ENCODE measurements at regions not wholly inside any gene's neighbourhood (a gene's known extent, or its start where the extent isn't known, plus 50 kb on each side); places are given as distances from the start of the nearest gene placed in this dataset.

DNA sequence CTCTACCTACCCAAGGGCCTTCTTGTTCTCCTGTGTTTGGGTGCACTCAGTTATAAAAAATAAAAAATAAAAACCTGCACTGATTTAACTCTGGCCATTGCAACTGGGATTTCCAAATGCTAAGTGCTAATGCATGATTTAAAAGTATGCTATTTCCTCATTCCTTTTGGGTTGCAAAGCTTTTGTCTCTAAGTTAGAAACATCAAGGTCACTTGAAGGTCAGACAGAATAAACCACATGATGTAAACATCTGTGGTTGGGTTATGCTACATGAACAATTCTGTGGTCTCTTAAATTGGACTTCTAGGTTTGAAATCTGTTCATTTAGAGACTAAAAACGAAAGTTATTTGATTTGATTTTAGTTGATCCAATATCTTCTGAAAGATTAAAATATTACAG lies 1547.4 kb upstream of the TENM3 start:
- no peak overlapping the region for H3K4me3 ChIP-seq (ENCODE audit: low read depth, low read length)
- no peaks in the 10 kb centered on the region for H3K27me3 ChIP-seq (ENCODE audit: control insufficient read depth, insufficient read depth, low read length)
- no peak for DNase-seq (ENCODE audit: low read depth in 4 of 6, low spot score in 6 of 6)
- H3K36me3 ChIP-seq (ENCODE audit: control insufficient read depth, insufficient read depth, low read length) = no peaks in the 10 kb centered on the region
- no peaks in the 10 kb centered on the region for H3K4me1 ChIP-seq (ENCODE audit: control insufficient read depth, insufficient read depth, low read length)
- no peak overlapping the region for H3K27ac ChIP-seq (ENCODE audit: low read depth, low read length)
- no CpG with 5 or more reads among the region's 1 CpG for WGBS (ENCODE audit: insufficient coverage)
- H3K9me3 ChIP-seq (ENCODE audit: control insufficient read depth, insufficient read depth, low read length) = no peaks in the 10 kb centered on the region

DNA sequence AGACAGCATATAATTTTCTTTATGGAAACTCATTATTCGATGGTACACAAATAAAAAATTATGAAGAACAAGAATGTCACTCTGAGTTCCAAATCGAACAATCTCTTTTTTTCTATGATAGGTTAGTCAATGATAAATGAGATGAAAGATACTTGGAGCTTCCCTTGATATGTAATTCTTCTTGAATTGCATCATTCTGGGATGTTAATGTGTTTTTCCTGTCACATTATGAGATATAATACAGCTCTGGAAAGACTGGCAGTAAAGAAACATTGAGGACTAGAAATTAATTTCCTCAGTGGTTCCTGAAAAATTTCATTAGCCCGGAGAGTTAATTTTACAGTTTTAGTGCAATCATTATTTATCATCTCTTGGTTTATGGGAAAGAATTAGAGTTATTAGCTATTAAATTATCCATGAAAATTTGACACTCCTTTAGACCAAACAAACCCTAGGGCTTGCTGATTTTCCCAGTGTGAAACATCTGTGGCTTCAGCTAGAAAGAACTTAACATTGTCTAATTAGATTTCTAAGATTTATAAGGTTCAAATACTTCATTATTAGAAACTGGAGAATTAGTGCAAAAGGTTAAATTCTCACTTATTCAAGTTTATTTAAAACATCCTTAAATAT lies 1546.6 kb upstream of the TENM3 start:
- DNase-seq (ENCODE audit: low read depth in 4 of 6, low spot score in 6 of 6) = peak in 1 of 6 donors; percentile 49
- no peaks in the 10 kb centered on the region for H3K9me3 ChIP-seq (ENCODE audit: control insufficient read depth, insufficient read depth, low read length)
- no peaks in the 10 kb centered on the region for H3K36me3 ChIP-seq (ENCODE audit: control insufficient read depth, insufficient read depth, low read length)
- no peak overlapping the region for H3K4me3 ChIP-seq (ENCODE audit: low read depth, low read length)
- no peaks in the 10 kb centered on the region for H3K4me1 ChIP-seq (ENCODE audit: control insufficient read depth, insufficient read depth, low read length)
- H3K27ac ChIP-seq (ENCODE audit: low read depth, low read length) = no peak overlapping the region
- no peaks in the 10 kb centered on the region for H3K27me3 ChIP-seq (ENCODE audit: control insufficient read depth, insufficient read depth, low read length)
- no CpG with 5 or more reads among the region's 3 CpGs for WGBS (ENCODE audit: insufficient coverage)

DNA sequence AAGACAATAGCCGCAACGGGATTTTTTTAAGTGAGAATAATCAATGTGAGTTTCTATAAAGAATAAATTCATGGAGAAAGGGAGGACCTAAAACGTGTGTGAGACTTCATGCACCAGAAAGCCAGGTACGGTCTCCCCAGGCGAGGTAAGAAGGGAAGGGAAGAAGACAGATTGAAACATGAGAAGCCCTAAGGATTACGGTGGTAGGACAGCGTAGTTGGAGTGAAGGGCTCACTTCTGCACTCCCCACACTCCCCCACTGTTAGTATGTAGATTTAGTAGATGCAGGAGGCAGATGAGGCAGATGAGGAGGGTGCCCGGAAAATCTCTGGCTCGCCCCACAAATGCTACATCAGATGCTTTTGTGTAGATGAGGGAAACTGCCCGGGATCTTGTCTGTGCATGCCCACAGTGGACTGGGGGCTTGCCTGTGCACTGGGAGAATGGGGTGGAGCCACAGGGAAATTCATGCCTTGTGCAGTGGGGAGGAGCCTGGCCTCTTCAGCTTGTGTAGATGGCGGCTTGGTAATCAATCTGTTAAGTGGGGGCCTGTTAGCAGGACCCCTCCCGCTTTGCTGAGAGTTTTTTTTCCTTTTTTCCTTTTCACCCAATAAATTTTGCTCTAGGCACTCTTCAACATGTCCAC lies 1544.5 kb upstream of the TENM3 start:
- Histone ChIP-seq H3K36me3 (ENCODE audit: control insufficient read depth, insufficient read depth, low read length) (no peaks in the 10 kb centered on the region), H3K9me3 (ENCODE audit: control insufficient read depth, insufficient read depth, low read length) (no peaks in the 10 kb centered on the region), H3K4me1 (ENCODE audit: control insufficient read depth, insufficient read depth, low read length) (no peaks in the 10 kb centered on the region), H3K27me3 (ENCODE audit: control insufficient read depth, insufficient read depth, low read length) (no peaks in the 10 kb centered on the region), H3K4me3 (ENCODE audit: low read depth, low read length) (no peak overlapping the region), H3K27ac (ENCODE audit: low read depth, low read length) (no peak overlapping the region)
- no peak for DNase-seq (ENCODE audit: low read depth in 4 of 6, low spot score in 6 of 6)
- 93% methylated on average over 8 of the region's 12 CpGs for WGBS (ENCODE audit: insufficient coverage)

DNA sequence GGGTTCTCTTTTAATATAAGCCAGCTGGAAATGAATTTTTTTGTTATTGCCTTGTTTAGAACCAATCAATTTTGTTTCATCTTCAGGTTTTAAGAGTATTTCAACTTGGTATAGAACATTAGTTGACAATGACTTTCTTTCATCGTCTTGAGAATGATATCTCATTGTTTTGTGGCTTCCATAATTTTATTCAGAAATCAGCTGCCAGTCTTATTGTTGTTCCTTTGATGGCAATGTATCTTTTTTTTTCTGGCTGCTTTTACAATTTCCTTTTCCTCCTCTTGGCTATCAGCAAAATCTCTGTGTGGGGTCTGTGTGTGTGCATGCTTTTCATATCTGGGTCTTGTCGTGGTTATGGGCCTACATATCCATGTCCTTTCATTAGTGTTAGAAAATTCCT lies 1536.4 kb upstream of the TENM3 start:
- H3K36me3 ChIP-seq (ENCODE audit: control insufficient read depth, insufficient read depth, low read length) = no peaks in the 10 kb centered on the region
- WGBS (ENCODE audit: insufficient coverage) = no CpG with 5 or more reads among the region's 2 CpGs
- H3K4me3 ChIP-seq (ENCODE audit: low read depth, low read length) = no peak overlapping the region
- peaks cover 6% of the 10 kb centered on the region for H3K9me3 ChIP-seq (ENCODE audit: control insufficient read depth, insufficient read depth, low read length)
- no peak overlapping the region for H3K27ac ChIP-seq (ENCODE audit: low read depth, low read length)
- no peaks in the 10 kb centered on the region for H3K27me3 ChIP-seq (ENCODE audit: control insufficient read depth, insufficient read depth, low read length)
- no peak for DNase-seq (ENCODE audit: low read depth in 4 of 6, low spot score in 6 of 6)
- no peaks in the 10 kb centered on the region for H3K4me1 ChIP-seq (ENCODE audit: control insufficient read depth, insufficient read depth, low read length)

DNA sequence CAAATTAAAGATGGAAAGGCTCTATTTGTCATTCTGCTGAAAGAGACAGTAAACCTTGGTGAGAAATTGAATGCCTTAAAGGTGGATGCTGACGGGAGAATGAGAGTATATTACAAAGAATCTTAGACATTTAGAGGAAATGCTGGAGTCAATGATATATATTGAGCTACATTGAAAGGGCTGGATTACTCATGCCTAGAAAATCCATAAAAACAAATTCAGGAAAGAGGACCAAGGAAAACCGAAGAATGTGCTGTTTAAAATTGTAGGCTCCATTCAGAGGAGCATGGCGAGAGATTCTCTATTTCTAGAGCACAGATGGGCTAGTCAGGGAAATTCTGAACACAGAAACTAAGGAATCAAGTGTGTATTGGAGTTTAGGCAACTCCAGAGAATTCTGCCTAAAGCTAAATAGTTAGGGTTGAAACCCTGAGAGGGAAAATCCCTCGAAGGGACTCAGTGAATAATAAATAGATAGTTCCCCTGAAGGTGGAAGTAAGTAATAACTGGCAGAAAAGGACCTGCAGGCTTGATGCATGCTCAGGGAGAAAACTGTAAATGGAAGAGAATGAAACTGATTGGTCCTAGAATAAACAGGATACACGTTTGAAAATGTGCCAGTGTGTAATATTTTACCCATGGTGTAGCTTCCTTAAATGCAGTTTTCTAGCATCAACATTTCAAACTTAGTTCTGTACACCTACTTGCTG lies 1532.4 kb upstream of the TENM3 start:
- H3K27me3 ChIP-seq (ENCODE audit: control insufficient read depth, insufficient read depth, low read length) = no peaks in the 10 kb centered on the region
- 87% methylated on average over 3 of the region's 5 CpGs for WGBS (ENCODE audit: insufficient coverage)
- no peak overlapping the region for H3K27ac ChIP-seq (ENCODE audit: low read depth, low read length)
- no peaks in the 10 kb centered on the region for H3K36me3 ChIP-seq (ENCODE audit: control insufficient read depth, insufficient read depth, low read length)
- no peak for DNase-seq (ENCODE audit: low read depth in 4 of 6, low spot score in 6 of 6)
- no peaks in the 10 kb centered on the region for H3K4me1 ChIP-seq (ENCODE audit: control insufficient read depth, insufficient read depth, low read length)
- peaks cover 8% of the 10 kb centered on the region for H3K9me3 ChIP-seq (ENCODE audit: control insufficient read depth, insufficient read depth, low read length)
- no peak overlapping the region for H3K4me3 ChIP-seq (ENCODE audit: low read depth, low read length)

DNA sequence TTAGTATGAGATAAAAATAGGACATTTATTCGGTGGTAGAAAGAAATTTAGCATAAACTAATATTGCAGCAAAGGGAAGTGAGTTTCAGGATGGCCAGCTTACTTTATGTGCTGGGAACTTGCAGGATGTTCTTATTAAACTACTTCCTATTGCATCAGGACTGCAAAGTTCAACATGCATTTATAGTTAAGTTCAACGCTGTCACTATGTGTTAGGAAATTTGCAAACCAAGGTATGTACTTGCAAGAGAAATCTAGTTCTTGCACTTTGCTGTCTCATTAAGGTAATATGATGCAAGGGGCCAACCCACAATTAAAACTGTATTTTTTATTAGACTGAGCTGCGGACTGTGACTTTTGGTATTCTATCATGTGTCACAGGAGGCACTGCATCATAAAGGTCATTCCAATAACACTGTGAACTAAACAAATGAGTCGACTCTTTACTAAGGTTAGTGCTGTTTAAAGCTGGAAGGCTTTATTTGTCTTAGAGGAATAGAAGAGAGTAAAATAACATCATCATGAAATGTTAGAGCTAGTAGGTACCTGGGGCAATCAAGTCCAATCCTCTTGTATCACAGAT lies 1525.7 kb upstream of the TENM3 start:
- no CpG with 5 or more reads among the region's 4 CpGs for WGBS (ENCODE audit: insufficient coverage)
- H3K9me3 ChIP-seq (ENCODE audit: control insufficient read depth, insufficient read depth, low read length) = peaks cover 2% of the 10 kb centered on the region
- no peak overlapping the region for H3K4me3 ChIP-seq (ENCODE audit: low read depth, low read length)
- no peaks in the 10 kb centered on the region for H3K4me1 ChIP-seq (ENCODE audit: control insufficient read depth, insufficient read depth, low read length)
- DNase-seq (ENCODE audit: low read depth in 4 of 6, low spot score in 6 of 6) = no peak
- H3K36me3 ChIP-seq (ENCODE audit: control insufficient read depth, insufficient read depth, low read length) = no peaks in the 10 kb centered on the region
- H3K27ac ChIP-seq (ENCODE audit: low read depth, low read length) = no peak overlapping the region
- H3K27me3 ChIP-seq (ENCODE audit: control insufficient read depth, insufficient read depth, low read length) = no peaks in the 10 kb centered on the region

DNA sequence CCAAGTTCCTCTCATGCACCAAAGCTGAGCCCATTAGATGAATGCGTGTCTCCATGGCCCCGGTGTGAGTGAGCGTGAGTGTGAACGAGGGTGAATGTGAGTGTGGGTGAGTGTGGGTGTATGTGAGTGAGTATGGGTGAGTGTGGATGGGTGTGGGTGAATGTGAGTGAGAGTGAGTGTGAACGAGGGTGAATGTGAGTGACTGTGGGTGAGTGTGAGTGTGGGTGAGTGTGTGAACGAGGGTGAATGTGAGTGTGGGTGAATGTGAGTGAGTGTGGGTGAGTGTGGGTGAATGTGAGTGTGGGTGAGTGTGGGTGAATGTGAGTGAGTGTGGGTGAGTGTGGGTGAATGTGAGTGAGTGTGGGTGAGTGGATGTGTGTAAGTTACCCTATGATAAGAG lies 1521.8 kb upstream of the TENM3 start:
- Histone ChIP-seq H3K4me1 (ENCODE audit: control insufficient read depth, insufficient read depth, low read length) (no peaks in the 10 kb centered on the region), H3K9me3 (ENCODE audit: control insufficient read depth, insufficient read depth, low read length) (no peaks in the 10 kb centered on the region)

DNA sequence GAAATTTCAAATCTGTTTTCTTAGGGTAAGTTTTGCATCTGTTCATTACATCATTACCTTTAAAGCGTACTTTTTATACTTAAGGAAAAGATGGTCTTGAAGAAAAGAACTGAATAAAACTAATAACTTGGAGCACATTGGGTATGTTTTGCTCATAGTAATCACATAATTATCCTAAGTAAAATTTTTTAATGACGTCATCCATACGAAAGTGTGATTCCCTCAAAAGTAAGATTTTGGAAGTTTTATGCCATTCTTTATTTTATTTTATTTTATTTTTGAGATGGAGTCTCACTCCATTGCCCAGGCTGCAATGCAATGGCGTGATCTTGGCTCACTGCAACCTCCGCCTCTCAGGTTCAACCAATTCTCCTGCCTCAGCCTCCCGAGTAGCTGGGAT lies 1516.6 kb upstream of the TENM3 start:
- Histone ChIP-seq H3K4me3 (ENCODE audit: low read depth, low read length) (no peak overlapping the region), H3K27me3 (ENCODE audit: control insufficient read depth, insufficient read depth, low read length) (no peaks in the 10 kb centered on the region), H3K27ac (ENCODE audit: low read depth, low read length) (no peak overlapping the region), H3K36me3 (ENCODE audit: control insufficient read depth, insufficient read depth, low read length) (no peaks in the 10 kb centered on the region), H3K4me1 (ENCODE audit: control insufficient read depth, insufficient read depth, low read length) (no peaks in the 10 kb centered on the region), H3K9me3 (ENCODE audit: control insufficient read depth, insufficient read depth, low read length) (no peaks in the 10 kb centered on the region)
- no peak for DNase-seq (ENCODE audit: low read depth in 4 of 6, low spot score in 6 of 6)
- WGBS (ENCODE audit: insufficient coverage) = no CpG with 5 or more reads among the region's 6 CpGs

More for the DNA sequence above, 1521.8 kb upstream of the TENM3 start:
- H3K4me3 ChIP-seq (ENCODE audit: low read depth, low read length) = no peak overlapping the region
- DNase-seq (ENCODE audit: low read depth in 4 of 6, low spot score in 6 of 6) = no peak
- no peaks in the 10 kb centered on the region for H3K36me3 ChIP-seq (ENCODE audit: control insufficient read depth, insufficient read depth, low read length)
- H3K27me3 ChIP-seq (ENCODE audit: control insufficient read depth, insufficient read depth, low read length) = no peaks in the 10 kb centered on the region
- H3K27ac ChIP-seq (ENCODE audit: low read depth, low read length) = no peak overlapping the region
- WGBS (ENCODE audit: insufficient coverage) = 77% methylated on average over 6 of the region's 6 CpGs

DNA sequence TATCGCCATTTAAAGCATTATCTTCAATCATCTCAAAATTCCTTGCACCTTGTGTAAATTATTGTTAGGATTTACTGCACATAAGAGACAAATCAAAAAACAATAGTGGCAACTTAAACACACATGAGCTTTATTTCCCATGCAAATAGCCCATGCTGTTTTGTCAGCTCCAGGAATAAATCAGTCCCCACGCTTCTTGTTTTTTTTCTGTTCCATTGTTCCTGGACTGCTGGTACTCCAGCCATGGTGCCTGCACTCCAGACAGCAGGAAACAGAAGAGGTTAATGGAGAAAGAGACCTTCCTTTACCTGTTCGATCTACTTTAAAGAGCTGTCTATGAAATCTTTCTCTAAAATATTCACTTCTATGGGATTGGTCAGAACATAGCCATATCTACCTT lies 1515.7 kb upstream of the TENM3 start:
- Histone ChIP-seq H3K4me3 (ENCODE audit: low read depth, low read length) (no peak overlapping the region), H3K4me1 (ENCODE audit: control insufficient read depth, insufficient read depth, low read length) (no peaks in the 10 kb centered on the region), H3K36me3 (ENCODE audit: control insufficient read depth, insufficient read depth, low read length) (no peaks in the 10 kb centered on the region), H3K27me3 (ENCODE audit: control insufficient read depth, insufficient read depth, low read length) (no peaks in the 10 kb centered on the region), H3K27ac (ENCODE audit: low read depth, low read length) (no peak overlapping the region), H3K9me3 (ENCODE audit: control insufficient read depth, insufficient read depth, low read length) (no peaks in the 10 kb centered on the region)
- no peak for DNase-seq (ENCODE audit: low read depth in 4 of 6, low spot score in 6 of 6)
- WGBS (ENCODE audit: insufficient coverage) = 17% methylated on average over 1 of the region's 3 CpGs

Data from spinal cord (tissue), 9 donors.